ENCODE measurements at regions not wholly inside any gene's neighbourhood (a gene's known extent, or its start where the extent isn't known, plus 50 kb on each side); places are given as distances from the start of the nearest gene placed in this dataset.
A peak's percentile ranks its signal among the peaks of the same experiment; 100 is the strongest.
"Not testable (repeated sequence)": the region's sequence is repeated elsewhere in the genome, so short reads cannot be mapped to it uniquely, and the experiment has no call there.

GRCh38 chr16:86232496-86232895, 277.8 kb upstream of the FOXF1 start:
- Histone ChIP-seq H3K27me3 (peaks cover 0 to 15% (median 0%) of the 10 kb centered on the region in 3 donors), H3K36me3 (no peaks in the 10 kb centered on the region), H3K9me3 (no peaks in the 10 kb centered on the region), H3K4me3 (no peak overlapping the region), H3K27ac (no peak overlapping the region), H3K4me1 (no peaks in the 10 kb centered on the region)
- 88 to 93% (median 91%) methylated on average over 5 to 9 of the region's 9 CpGs for WGBS, 5 donors
- intact Hi-C loops (cut with DNase I; ENCODE audit: low total_unique reads) = no loop called here
- no peak for DNase-seq
- TF ChIP-seq EP300 (IDR thresholded peaks at IDR 0.05) = no peak
- TF ChIP-seq POLR2A (IDR thresholded peaks at IDR 0.05) = no peak
- no peak for TF ChIP-seq CTCF (IDR thresholded peaks at IDR 0.05)
- no peak for TF ChIP-seq POLR2AphosphoS5 (IDR thresholded peaks at IDR 0.05)

- H3K4me1 ChIP-seq; H3K27ac ChIP-seq; H3K36me3 ChIP-seq; DNase-seq; H3K9me3 ChIP-seq; H3K27me3 ChIP-seq; H3K4me3 ChIP-seq; intact Hi-C loops (cut with DNase I; ENCODE audit: low total_unique reads): not testable (repeated sequence)
- 43 to 81% (median 76%) methylated on average over 5 to 15 of the region's 15 CpGs for whole genome bisulfite sequencing, 5 donors
Measured at GRCh38 chr16:86233506-86233905, 276.8 kb upstream of the FOXF1 start.

GRCh38 chr16:86239381-86239780, 270.9 kb upstream of the FOXF1 start:
- 27 to 44% (median 39%) methylated on average over 9 of the region's 9 CpGs for WGBS, 5 donors
- H3K4me3 ChIP-seq = no peak overlapping the region
- TF ChIP-seq CTCF (IDR thresholded peaks at IDR 0.05) (no peak), POLR2AphosphoS5 (IDR thresholded peaks at IDR 0.05) (no peak), POLR2A (IDR thresholded peaks at IDR 0.05) (no peak), EP300 (IDR thresholded peaks at IDR 0.05) (no peak)
- H3K9me3 ChIP-seq = no peaks in the 10 kb centered on the region
- intact Hi-C loops (cut with DNase I; ENCODE audit: low total_unique reads) = no loop called here
- peak overlapping the region in 2 of 5 donors; percentile 14 to 34 for H3K27ac ChIP-seq
- H3K4me1 ChIP-seq = peaks cover 0 to 5% (median 2%) of the 10 kb centered on the region in 4 donors
- no peaks in the 10 kb centered on the region for H3K27me3 ChIP-seq
- no peaks in the 10 kb centered on the region for H3K36me3 ChIP-seq
- no peak for DNase-seq

GRCh38 chr16:86240716-86241363, 269.5 kb upstream of the FOXF1 start:
- no peaks in the 10 kb centered on the region for H3K27me3 ChIP-seq
- DNase-seq = no peak
- H3K4me3 ChIP-seq = no peak overlapping the region
- H3K9me3 ChIP-seq = peaks cover 0 to 5% (median 0%) of the 10 kb centered on the region in 4 donors
- H3K27ac ChIP-seq = peak overlapping the region in 2 of 5 donors; percentile 32 to 36
- H3K4me1 ChIP-seq = peaks cover 0 to 5% (median 2%) of the 10 kb centered on the region in 4 donors
- intact Hi-C loops (cut with DNase I; ENCODE audit: low total_unique reads) = no loop called here
- no peaks in the 10 kb centered on the region for H3K36me3 ChIP-seq
- TF ChIP-seq POLR2AphosphoS5 (IDR thresholded peaks at IDR 0.05) = no peak
- TF ChIP-seq CTCF (IDR thresholded peaks at IDR 0.05) = no peak
- TF ChIP-seq EP300 (IDR thresholded peaks at IDR 0.05) = no peak
- no peak for TF ChIP-seq POLR2A (IDR thresholded peaks at IDR 0.05)
- 45 to 59% (median 46%) methylated on average over 9 of the region's 9 CpGs for WGBS, 5 donors

- peak overlapping the region in 1 of 5 donors; percentile 2 for H3K27ac ChIP-seq
- H3K36me3 ChIP-seq = no peaks in the 10 kb centered on the region
- no peak overlapping the region for H3K4me3 ChIP-seq
- H3K4me1 ChIP-seq = peaks cover 0 to 5% (median 2%) of the 10 kb centered on the region in 4 donors
- 43 to 55% (median 51%) methylated on average over 5 to 7 of the region's 7 CpGs for WGBS, 5 donors
- TF ChIP-seq EP300 (IDR thresholded peaks at IDR 0.05) = no peak
- no peak for TF ChIP-seq CTCF (IDR thresholded peaks at IDR 0.05)
- no peak for TF ChIP-seq POLR2AphosphoS5 (IDR thresholded peaks at IDR 0.05)
- TF ChIP-seq POLR2A (IDR thresholded peaks at IDR 0.05) = no peak
- intact Hi-C loops (cut with DNase I; ENCODE audit: low total_unique reads) = no loop called here
- no peaks in the 10 kb centered on the region for H3K27me3 ChIP-seq
- H3K9me3 ChIP-seq = peaks cover 0 to 5% (median 0%) of the 10 kb centered on the region in 4 donors
- DNase-seq = no peak
Measured at GRCh38 chr16:86241681-86242080, 268.6 kb upstream of the FOXF1 start.
